ENCODE measurements at regions not wholly inside any gene's neighbourhood (a gene's known extent, or its start where the extent isn't known, plus 50 kb on each side); places are given as distances from the start of the nearest gene placed in this dataset.

- Histone ChIP-seq H3K27ac (ENCODE audit: insufficient read depth, low read length, poor library complexity, severe bottlenecking) (no peak overlapping the region), H3K4me1 (ENCODE audit: control insufficient read depth, insufficient read depth, low read length, poor library complexity, severe bottlenecking) (no peaks in the 10 kb centered on the region), H3K27me3 (ENCODE audit: control insufficient read depth, insufficient read depth, low read length) (no peaks in the 10 kb centered on the region), H3K4me3 (ENCODE audit: low read depth, low read length) (no peak overlapping the region), H3K36me3 (ENCODE audit: control insufficient read depth, insufficient read depth, low read length) (no peaks in the 10 kb centered on the region), H3K9me3 (ENCODE audit: control insufficient read depth in 2 of 2, low read length in 2 of 2) (no peaks in the 10 kb centered on the region)
- Mint-ChIP-seq H3K27me3 (no peaks in the 10 kb centered on the region), H3K4me3 (no peak overlapping the region), H3K36me3 (no peaks in the 10 kb centered on the region), H3K27ac (no peak overlapping the region), H3K4me1 (no peaks in the 10 kb centered on the region), H3K9me3 (peaks cover 3 to 34% (median 7%) of the 10 kb centered on the region in 7 donors)
- DNase-seq (no peak), ATAC-seq (ENCODE audit: low read depth in 2 of 2) (no peak)
Measured at GRCh38 chr3:89783341-89783927, 676.0 kb downstream of the EPHA3 start.

GRCh38 chr3:89787485-89787884 is 680.1 kb downstream of the EPHA3 start:
- Mint-ChIP-seq H3K27me3 (no peaks in the 10 kb centered on the region), H3K4me1 (no peaks in the 10 kb centered on the region), H3K36me3 (no peaks in the 10 kb centered on the region), H3K9me3 (peaks cover 2 to 22% (median 8%) of the 10 kb centered on the region in 7 donors), H3K4me3 (no peak overlapping the region), H3K27ac (no peak overlapping the region)
- ATAC-seq (ENCODE audit: low read depth in 2 of 2) (no peak), DNase-seq (no peak)
- H3K27me3 ChIP-seq (ENCODE audit: control insufficient read depth, insufficient read depth, low read length) = no peaks in the 10 kb centered on the region
- H3K4me3 ChIP-seq (ENCODE audit: low read depth, low read length) = no peak overlapping the region
- H3K36me3 ChIP-seq (ENCODE audit: control insufficient read depth, insufficient read depth, low read length) = no peaks in the 10 kb centered on the region
- no peaks in the 10 kb centered on the region for H3K9me3 ChIP-seq (ENCODE audit: control insufficient read depth in 2 of 2, low read length in 2 of 2)
- no peaks in the 10 kb centered on the region for H3K4me1 ChIP-seq (ENCODE audit: control insufficient read depth, insufficient read depth, low read length, poor library complexity, severe bottlenecking)
- H3K27ac ChIP-seq (ENCODE audit: insufficient read depth, low read length, poor library complexity, severe bottlenecking) = no peak overlapping the region

GRCh38 chr3:89787979-89788378 is 680.6 kb downstream of the EPHA3 start:
- H3K4me3 Mint-ChIP-seq = no peak overlapping the region

GRCh38 chr3:89795506-89795905 is 688.1 kb downstream of the EPHA3 start:
- Mint-ChIP-seq H3K27me3 (no peaks in the 10 kb centered on the region), H3K27ac (no peak overlapping the region), H3K36me3 (no peaks in the 10 kb centered on the region), H3K4me1 (no peaks in the 10 kb centered on the region), H3K4me3 (no peak overlapping the region), H3K9me3 (peaks cover 0 to 18% (median 11%) of the 10 kb centered on the region in 7 donors)
- Histone ChIP-seq H3K9me3 (ENCODE audit: control insufficient read depth in 2 of 2, low read length in 2 of 2) (peaks cover 0 to 6% of the 10 kb centered on the region in 2 experiments), H3K27ac (ENCODE audit: insufficient read depth, low read length, poor library complexity, severe bottlenecking) (no peak overlapping the region), H3K36me3 (ENCODE audit: control insufficient read depth, insufficient read depth, low read length) (no peaks in the 10 kb centered on the region), H3K27me3 (ENCODE audit: control insufficient read depth, insufficient read depth, low read length) (no peaks in the 10 kb centered on the region), H3K4me3 (ENCODE audit: low read depth, low read length) (no peak overlapping the region), H3K4me1 (ENCODE audit: control insufficient read depth, insufficient read depth, low read length, poor library complexity, severe bottlenecking) (no peaks in the 10 kb centered on the region)
- DNase-seq = no peak
- ATAC-seq (ENCODE audit: low read depth in 2 of 2) = no peak

More at GRCh38 chr3:89787979-89788378, 680.6 kb downstream of the EPHA3 start:
- H3K27ac ChIP-seq (ENCODE audit: insufficient read depth, low read length, poor library complexity, severe bottlenecking) = no peak overlapping the region
- no peaks in the 10 kb centered on the region for H3K4me1 ChIP-seq (ENCODE audit: control insufficient read depth, insufficient read depth, low read length, poor library complexity, severe bottlenecking)
- Mint-ChIP-seq H3K9me3 (peaks cover 2 to 23% (median 10%) of the 10 kb centered on the region in 7 donors), H3K27ac (no peak overlapping the region), H3K4me1 (no peaks in the 10 kb centered on the region), H3K27me3 (no peaks in the 10 kb centered on the region), H3K36me3 (no peaks in the 10 kb centered on the region)
- H3K27me3 ChIP-seq (ENCODE audit: control insufficient read depth, insufficient read depth, low read length) = no peaks in the 10 kb centered on the region
- ATAC-seq (ENCODE audit: low read depth in 2 of 2) (no peak), DNase-seq (no peak)
- H3K9me3 ChIP-seq (ENCODE audit: control insufficient read depth in 2 of 2, low read length in 2 of 2) = no peaks in the 10 kb centered on the region
- H3K36me3 ChIP-seq (ENCODE audit: control insufficient read depth, insufficient read depth, low read length) = no peaks in the 10 kb centered on the region
- no peak overlapping the region for H3K4me3 ChIP-seq (ENCODE audit: low read depth, low read length)

- Mint-ChIP-seq H3K27ac (no peak overlapping the region), H3K4me1 (no peaks in the 10 kb centered on the region), H3K9me3 (peaks cover 0 to 15% (median 4%) of the 10 kb centered on the region in 7 donors), H3K4me3 (no peak overlapping the region), H3K36me3 (no peaks in the 10 kb centered on the region), H3K27me3 (no peaks in the 10 kb centered on the region)
- peaks cover 0 to 2% of the 10 kb centered on the region in 2 experiments for H3K9me3 ChIP-seq (ENCODE audit: control insufficient read depth in 2 of 2, low read length in 2 of 2)
- no peaks in the 10 kb centered on the region for H3K36me3 ChIP-seq (ENCODE audit: control insufficient read depth, insufficient read depth, low read length)
- DNase-seq (no peak), ATAC-seq (ENCODE audit: low read depth in 2 of 2) (no peak)
- no peak overlapping the region for H3K27ac ChIP-seq (ENCODE audit: insufficient read depth, low read length, poor library complexity, severe bottlenecking)
- H3K27me3 ChIP-seq (ENCODE audit: control insufficient read depth, insufficient read depth, low read length) = no peaks in the 10 kb centered on the region
- H3K4me1 ChIP-seq (ENCODE audit: control insufficient read depth, insufficient read depth, low read length, poor library complexity, severe bottlenecking) = no peaks in the 10 kb centered on the region
- H3K4me3 ChIP-seq (ENCODE audit: low read depth, low read length) = no peak overlapping the region
Measured at GRCh38 chr3:89802881-89803280, 695.5 kb downstream of the EPHA3 start.

- Mint-ChIP-seq H3K27ac (no peak overlapping the region), H3K9me3 (peaks cover 0 to 15% (median 4%) of the 10 kb centered on the region in 7 donors), H3K4me1 (no peaks in the 10 kb centered on the region), H3K4me3 (no peak overlapping the region), H3K27me3 (no peaks in the 10 kb centered on the region), H3K36me3 (no peaks in the 10 kb centered on the region)
- ATAC-seq (ENCODE audit: low read depth in 2 of 2) (no peak), DNase-seq (no peak)
- H3K9me3 ChIP-seq (ENCODE audit: control insufficient read depth in 2 of 2, low read length in 2 of 2) = peaks cover 0 to 2% of the 10 kb centered on the region in 2 experiments
- H3K27me3 ChIP-seq (ENCODE audit: control insufficient read depth, insufficient read depth, low read length) = no peaks in the 10 kb centered on the region
- no peaks in the 10 kb centered on the region for H3K4me1 ChIP-seq (ENCODE audit: control insufficient read depth, insufficient read depth, low read length, poor library complexity, severe bottlenecking)
- H3K27ac ChIP-seq (ENCODE audit: insufficient read depth, low read length, poor library complexity, severe bottlenecking) = no peak overlapping the region
- H3K36me3 ChIP-seq (ENCODE audit: control insufficient read depth, insufficient read depth, low read length) = no peaks in the 10 kb centered on the region
- no peak overlapping the region for H3K4me3 ChIP-seq (ENCODE audit: low read depth, low read length)
Measured at GRCh38 chr3:89803711-89804110, 696.3 kb downstream of the EPHA3 start.

GRCh38 chr3:89806166-89806565 is 698.7 kb downstream of the EPHA3 start:
- H3K27ac Mint-ChIP-seq = no peak overlapping the region

GRCh38 chr3:89808680-89809197 is 701.3 kb downstream of the EPHA3 start:
- H3K4me3 Mint-ChIP-seq = no peak overlapping the region
- no peaks in the 10 kb centered on the region for H3K36me3 Mint-ChIP-seq
- H3K27me3 ChIP-seq (ENCODE audit: control insufficient read depth, insufficient read depth, low read length) = no peaks in the 10 kb centered on the region
- DNase-seq = no peak
- no peaks in the 10 kb centered on the region for H3K36me3 ChIP-seq (ENCODE audit: control insufficient read depth, insufficient read depth, low read length)
- H3K27ac Mint-ChIP-seq = no peak overlapping the region
- H3K9me3 Mint-ChIP-seq = peaks cover 2 to 24% (median 5%) of the 10 kb centered on the region in 7 donors
- ATAC-seq (ENCODE audit: low read depth in 2 of 2) = no peak
- H3K4me1 ChIP-seq (ENCODE audit: control insufficient read depth, insufficient read depth, low read length, poor library complexity, severe bottlenecking) = no peaks in the 10 kb centered on the region
- H3K9me3 ChIP-seq (ENCODE audit: control insufficient read depth in 2 of 2, low read length in 2 of 2) = peaks cover 4 to 10% of the 10 kb centered on the region in 2 experiments
- no peaks in the 10 kb centered on the region for H3K4me1 Mint-ChIP-seq
- no peak overlapping the region for H3K4me3 ChIP-seq (ENCODE audit: low read depth, low read length)
- H3K27me3 Mint-ChIP-seq = no peaks in the 10 kb centered on the region
- no peak overlapping the region for H3K27ac ChIP-seq (ENCODE audit: insufficient read depth, low read length, poor library complexity, severe bottlenecking)

More at GRCh38 chr3:89806166-89806565, 698.7 kb downstream of the EPHA3 start:
- H3K4me3 Mint-ChIP-seq = no peak overlapping the region
- Histone ChIP-seq H3K4me1 (ENCODE audit: control insufficient read depth, insufficient read depth, low read length, poor library complexity, severe bottlenecking) (no peaks in the 10 kb centered on the region), H3K27me3 (ENCODE audit: control insufficient read depth, insufficient read depth, low read length) (no peaks in the 10 kb centered on the region), H3K9me3 (ENCODE audit: control insufficient read depth in 2 of 2, low read length in 2 of 2) (no peaks in the 10 kb centered on the region), H3K27ac (ENCODE audit: insufficient read depth, low read length, poor library complexity, severe bottlenecking) (no peak overlapping the region), H3K36me3 (ENCODE audit: control insufficient read depth, insufficient read depth, low read length) (no peaks in the 10 kb centered on the region), H3K4me3 (ENCODE audit: low read depth, low read length) (no peak overlapping the region)
- peaks cover 0 to 25% (median 2%) of the 10 kb centered on the region in 7 donors for H3K9me3 Mint-ChIP-seq
- no peaks in the 10 kb centered on the region for H3K27me3 Mint-ChIP-seq
- H3K4me1 Mint-ChIP-seq = no peaks in the 10 kb centered on the region
- DNase-seq (no peak), ATAC-seq (ENCODE audit: low read depth in 2 of 2) (no peak)
- no peaks in the 10 kb centered on the region for H3K36me3 Mint-ChIP-seq

Data from CD4-positive, CD25-positive, alpha-beta regulatory T cell (primary cell).